ENCODE measurements at regions not wholly inside any gene's neighbourhood (a gene's known extent, or its start where the extent isn't known, plus 50 kb on each side); places are given as distances from the start of the nearest gene placed in this dataset.

DNA sequence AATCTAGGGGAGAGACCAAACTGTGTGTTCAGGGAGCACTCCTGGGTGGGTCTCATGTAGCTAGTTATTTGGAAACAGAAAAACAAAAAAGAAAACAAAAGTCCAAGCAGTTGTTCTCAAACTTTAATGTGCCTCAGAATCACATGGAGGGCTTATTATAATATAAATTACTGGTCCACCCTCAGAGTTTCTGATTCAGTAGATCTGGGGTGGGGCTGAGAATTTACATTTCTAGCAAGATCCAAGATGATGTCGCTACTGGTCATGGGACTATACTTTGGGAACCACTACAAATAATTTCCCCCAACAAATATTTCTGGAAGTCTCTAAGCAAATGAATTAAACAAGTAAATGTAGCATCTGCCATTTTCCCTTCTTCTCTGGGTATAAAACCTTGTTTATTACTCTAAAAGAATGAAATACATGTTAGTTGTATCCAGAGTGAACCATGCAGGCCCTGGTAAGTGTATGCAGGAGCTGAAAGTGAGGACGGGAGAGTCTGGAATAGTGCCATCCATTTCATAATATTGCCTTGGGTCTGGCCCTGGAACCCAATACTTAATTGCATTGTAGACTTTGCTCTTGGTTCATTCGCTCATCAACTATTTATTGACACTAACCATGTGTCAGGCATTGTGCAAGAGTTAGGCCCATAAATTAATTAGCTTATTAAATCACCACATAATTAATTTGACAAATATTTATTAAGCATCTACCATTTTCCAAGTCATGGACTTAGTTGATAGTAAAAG lies 490.8 kb downstream of the EPM2A start (continued):
- TF ChIP-seq, protein P1, sequence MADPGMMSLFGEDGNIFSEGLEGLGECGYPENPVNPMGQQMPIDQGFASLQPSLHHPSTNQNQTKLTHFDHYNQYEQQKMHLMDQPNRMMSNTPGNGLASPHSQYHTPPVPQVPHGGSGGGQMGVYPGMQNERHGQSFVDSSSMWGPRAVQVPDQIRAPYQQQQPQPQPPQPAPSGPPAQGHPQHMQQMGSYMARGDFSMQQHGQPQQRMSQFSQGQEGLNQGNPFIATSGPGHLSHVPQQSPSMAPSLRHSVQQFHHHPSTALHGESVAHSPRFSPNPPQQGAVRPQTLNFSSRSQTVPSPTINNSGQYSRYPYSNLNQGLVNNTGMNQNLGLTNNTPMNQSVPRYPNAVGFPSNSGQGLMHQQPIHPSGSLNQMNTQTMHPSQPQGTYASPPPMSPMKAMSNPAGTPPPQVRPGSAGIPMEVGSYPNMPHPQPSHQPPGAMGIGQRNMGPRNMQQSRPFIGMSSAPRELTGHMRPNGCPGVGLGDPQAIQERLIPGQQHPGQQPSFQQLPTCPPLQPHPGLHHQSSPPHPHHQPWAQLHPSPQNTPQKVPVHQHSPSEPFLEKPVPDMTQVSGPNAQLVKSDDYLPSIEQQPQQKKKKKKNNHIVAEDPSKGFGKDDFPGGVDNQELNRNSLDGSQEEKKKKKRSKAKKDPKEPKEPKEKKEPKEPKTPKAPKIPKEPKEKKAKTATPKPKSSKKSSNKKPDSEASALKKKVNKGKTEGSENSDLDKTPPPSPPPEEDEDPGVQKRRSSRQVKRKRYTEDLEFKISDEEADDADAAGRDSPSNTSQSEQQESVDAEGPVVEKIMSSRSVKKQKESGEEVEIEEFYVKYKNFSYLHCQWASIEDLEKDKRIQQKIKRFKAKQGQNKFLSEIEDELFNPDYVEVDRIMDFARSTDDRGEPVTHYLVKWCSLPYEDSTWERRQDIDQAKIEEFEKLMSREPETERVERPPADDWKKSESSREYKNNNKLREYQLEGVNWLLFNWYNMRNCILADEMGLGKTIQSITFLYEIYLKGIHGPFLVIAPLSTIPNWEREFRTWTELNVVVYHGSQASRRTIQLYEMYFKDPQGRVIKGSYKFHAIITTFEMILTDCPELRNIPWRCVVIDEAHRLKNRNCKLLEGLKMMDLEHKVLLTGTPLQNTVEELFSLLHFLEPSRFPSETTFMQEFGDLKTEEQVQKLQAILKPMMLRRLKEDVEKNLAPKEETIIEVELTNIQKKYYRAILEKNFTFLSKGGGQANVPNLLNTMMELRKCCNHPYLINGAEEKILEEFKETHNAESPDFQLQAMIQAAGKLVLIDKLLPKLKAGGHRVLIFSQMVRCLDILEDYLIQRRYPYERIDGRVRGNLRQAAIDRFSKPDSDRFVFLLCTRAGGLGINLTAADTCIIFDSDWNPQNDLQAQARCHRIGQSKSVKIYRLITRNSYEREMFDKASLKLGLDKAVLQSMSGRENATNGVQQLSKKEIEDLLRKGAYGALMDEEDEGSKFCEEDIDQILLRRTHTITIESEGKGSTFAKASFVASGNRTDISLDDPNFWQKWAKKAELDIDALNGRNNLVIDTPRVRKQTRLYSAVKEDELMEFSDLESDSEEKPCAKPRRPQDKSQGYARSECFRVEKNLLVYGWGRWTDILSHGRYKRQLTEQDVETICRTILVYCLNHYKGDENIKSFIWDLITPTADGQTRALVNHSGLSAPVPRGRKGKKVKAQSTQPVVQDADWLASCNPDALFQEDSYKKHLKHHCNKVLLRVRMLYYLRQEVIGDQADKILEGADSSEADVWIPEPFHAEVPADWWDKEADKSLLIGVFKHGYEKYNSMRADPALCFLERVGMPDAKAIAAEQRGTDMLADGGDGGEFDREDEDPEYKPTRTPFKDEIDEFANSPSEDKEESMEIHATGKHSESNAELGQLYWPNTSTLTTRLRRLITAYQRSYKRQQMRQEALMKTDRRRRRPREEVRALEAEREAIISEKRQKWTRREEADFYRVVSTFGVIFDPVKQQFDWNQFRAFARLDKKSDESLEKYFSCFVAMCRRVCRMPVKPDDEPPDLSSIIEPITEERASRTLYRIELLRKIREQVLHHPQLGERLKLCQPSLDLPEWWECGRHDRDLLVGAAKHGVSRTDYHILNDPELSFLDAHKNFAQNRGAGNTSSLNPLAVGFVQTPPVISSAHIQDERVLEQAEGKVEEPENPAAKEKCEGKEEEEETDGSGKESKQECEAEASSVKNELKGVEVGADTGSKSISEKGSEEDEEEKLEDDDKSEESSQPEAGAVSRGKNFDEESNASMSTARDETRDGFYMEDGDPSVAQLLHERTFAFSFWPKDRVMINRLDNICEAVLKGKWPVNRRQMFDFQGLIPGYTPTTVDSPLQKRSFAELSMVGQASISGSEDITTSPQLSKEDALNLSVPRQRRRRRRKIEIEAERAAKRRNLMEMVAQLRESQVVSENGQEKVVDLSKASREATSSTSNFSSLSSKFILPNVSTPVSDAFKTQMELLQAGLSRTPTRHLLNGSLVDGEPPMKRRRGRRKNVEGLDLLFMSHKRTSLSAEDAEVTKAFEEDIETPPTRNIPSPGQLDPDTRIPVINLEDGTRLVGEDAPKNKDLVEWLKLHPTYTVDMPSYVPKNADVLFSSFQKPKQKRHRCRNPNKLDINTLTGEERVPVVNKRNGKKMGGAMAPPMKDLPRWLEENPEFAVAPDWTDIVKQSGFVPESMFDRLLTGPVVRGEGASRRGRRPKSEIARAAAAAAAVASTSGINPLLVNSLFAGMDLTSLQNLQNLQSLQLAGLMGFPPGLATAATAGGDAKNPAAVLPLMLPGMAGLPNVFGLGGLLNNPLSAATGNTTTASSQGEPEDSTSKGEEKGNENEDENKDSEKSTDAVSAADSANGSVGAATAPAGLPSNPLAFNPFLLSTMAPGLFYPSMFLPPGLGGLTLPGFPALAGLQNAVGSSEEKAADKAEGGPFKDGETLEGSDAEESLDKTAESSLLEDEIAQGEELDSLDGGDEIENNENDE (IDR thresholded peaks at IDR 0.05; ENCODE audit: insufficient replicate concordance, low read length): no peak
- no peak for TF ChIP-seq SAP30 (IDR thresholded peaks at IDR 0.05; ENCODE audit: insufficient read depth, insufficient replicate concordance, low read length)
- TF ChIP-seq CTBP2 (IDR thresholded peaks at IDR 0.05; ENCODE audit: borderline replicate concordance, insufficient read depth, insufficient read length, low read length): no peak
- no peak for TF ChIP-seq JUN (IDR thresholded peaks at IDR 0.05; ENCODE audit: low read depth, low read length)
- TF ChIP-seq POU5F1 (IDR thresholded peaks at IDR 0.05; ENCODE audit: low read depth, low read length): no peak
- TF ChIP-seq TEAD4 (IDR thresholded peaks at IDR 0.05; ENCODE audit: low read depth, low read length): no peak
- TF ChIP-seq JUND (IDR thresholded peaks at IDR 0.05; ENCODE audit: low read length): no peak
- no peak for TF ChIP-seq SUZ12 (IDR thresholded peaks at IDR 0.05; ENCODE audit: low read length)

Data from H1 (cell line).